ENCODE measurements at regions not wholly inside any gene's neighbourhood (a gene's known extent, or its start where the extent isn't known, plus 50 kb on each side); places are given as distances from the start of the nearest gene placed in this dataset.

- Histone ChIP-seq H3K9ac (ENCODE audit: control insufficient read depth, extremely low read depth, insufficient read depth, low read length) (no peak overlapping the region), H3K27me3 (ENCODE audit: control insufficient read depth, extremely low read depth, insufficient read depth, low read length) (no peaks in the 10 kb centered on the region), H4K20me1 (ENCODE audit: control insufficient read depth, extremely low read depth, insufficient read depth, low read length) (no peaks in the 10 kb centered on the region), H3K9me3 (ENCODE audit: control insufficient read depth, low read depth, low read length) (no peaks in the 10 kb centered on the region), H3K36me3 (ENCODE audit: control insufficient read depth in 2 of 2, extremely low read depth in 1 of 2, insufficient read depth in 2 of 2, low read length in 2 of 2) (no peaks in the 10 kb centered on the region), H3K27ac (ENCODE audit: control insufficient read depth, insufficient read depth, low read length) (no peak overlapping the region), H3K4me1 (ENCODE audit: control insufficient read depth, extremely low read depth, insufficient read depth, low read length) (no peaks in the 10 kb centered on the region), H3K4me3 (ENCODE audit: control insufficient read depth in 2 of 3, extremely low read depth in 1 of 3, insufficient read depth in 2 of 3, low read depth in 1 of 3, low read length in 3 of 3) (no peak overlapping the region), H3K79me2 (ENCODE audit: control insufficient read depth, insufficient read depth, low read length) (no peaks in the 10 kb centered on the region), H3K4me2 (ENCODE audit: control insufficient read depth, extremely low read depth, insufficient read depth, low read depth, low read length) (no peak overlapping the region), H3K9me1 (ENCODE audit: control insufficient read depth, extremely low read depth, insufficient read depth, low read length) (no peaks in the 10 kb centered on the region), H2AFZ (ENCODE audit: control insufficient read depth, low read length) (no peak overlapping the region)
- no peak for TF ChIP-seq EZH2 (IDR thresholded peaks at IDR 0.05; ENCODE audit: low read length)
- no peak for TF ChIP-seq CTCF (optimal IDR thresholded peaks at IDR 0.05 in 1 of 3, IDR thresholded peaks at IDR 0.05 in 1 of 3, conservative IDR thresholded peaks at IDR 0.05 in 1 of 3; ENCODE audit: extremely low read depth in 1 of 3, insufficient read depth in 2 of 3, low read length in 3 of 3)
- no peak for FAIRE-seq
- dilution Hi-C loops (cut with MboI; ENCODE audit: extremely low pct_ligation_motif_present, low sequenced_read_pairs): no loop called here
- no peak for DNase-seq (ENCODE audit: low read depth, low spot score)
Measured at GRCh38 chr7:131131746-131132431, 195.8 kb upstream of the MKLN1 start.

DNA sequence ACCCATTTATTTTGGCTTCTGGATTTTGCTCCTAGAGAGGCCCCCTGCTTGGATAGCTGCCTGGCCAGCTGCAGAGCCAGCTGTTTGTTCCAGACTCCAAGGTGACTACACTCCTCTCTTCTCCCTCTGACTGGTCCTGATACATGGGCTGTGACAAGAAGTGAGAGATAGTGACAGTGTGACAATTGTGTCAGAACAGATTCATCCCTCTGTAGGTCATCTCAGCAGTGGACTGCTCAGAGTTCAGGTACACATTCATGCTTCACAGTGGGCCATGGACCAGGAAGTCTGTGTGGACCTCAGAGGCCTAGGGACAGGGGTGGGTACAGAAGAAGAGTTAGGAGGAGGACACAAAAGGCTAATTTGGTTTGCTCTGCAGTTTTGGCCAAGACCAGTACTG is 188.2 kb upstream of the MKLN1 start:
- H3K4me1 ChIP-seq (ENCODE audit: control insufficient read depth, extremely low read depth, insufficient read depth, low read length): no peaks in the 10 kb centered on the region
- no peaks in the 10 kb centered on the region for H3K36me3 ChIP-seq (ENCODE audit: control insufficient read depth in 2 of 2, extremely low read depth in 1 of 2, insufficient read depth in 2 of 2, low read length in 2 of 2)
- no peaks in the 10 kb centered on the region for H3K9me3 ChIP-seq (ENCODE audit: control insufficient read depth, low read depth, low read length)
- dilution Hi-C loops (cut with MboI; ENCODE audit: extremely low pct_ligation_motif_present, low sequenced_read_pairs): no loop called here
- FAIRE-seq (no peak), DNase-seq (ENCODE audit: low read depth, low spot score) (no peak)
- TF ChIP-seq EZH2 (IDR thresholded peaks at IDR 0.05; ENCODE audit: low read length): no peak
- TF ChIP-seq CTCF (optimal IDR thresholded peaks at IDR 0.05 in 1 of 3, IDR thresholded peaks at IDR 0.05 in 1 of 3, conservative IDR thresholded peaks at IDR 0.05 in 1 of 3; ENCODE audit: extremely low read depth in 1 of 3, insufficient read depth in 2 of 3, low read length in 3 of 3): no peak
- H3K27ac ChIP-seq (ENCODE audit: control insufficient read depth, insufficient read depth, low read length): no peak overlapping the region
- no peak overlapping the region for H2AFZ ChIP-seq (ENCODE audit: control insufficient read depth, low read length)
- H3K9ac ChIP-seq (ENCODE audit: control insufficient read depth, extremely low read depth, insufficient read depth, low read length): no peak overlapping the region
- H3K27me3 ChIP-seq (ENCODE audit: control insufficient read depth, extremely low read depth, insufficient read depth, low read length): no peaks in the 10 kb centered on the region
- no peaks in the 10 kb centered on the region for H3K79me2 ChIP-seq (ENCODE audit: control insufficient read depth, insufficient read depth, low read length)
- H4K20me1 ChIP-seq (ENCODE audit: control insufficient read depth, extremely low read depth, insufficient read depth, low read length): no peaks in the 10 kb centered on the region
- H3K9me1 ChIP-seq (ENCODE audit: control insufficient read depth, extremely low read depth, insufficient read depth, low read length): no peaks in the 10 kb centered on the region
- H3K4me3 ChIP-seq (ENCODE audit: control insufficient read depth in 2 of 3, extremely low read depth in 1 of 3, insufficient read depth in 2 of 3, low read depth in 1 of 3, low read length in 3 of 3): no peak overlapping the region
- H3K4me2 ChIP-seq (ENCODE audit: control insufficient read depth, extremely low read depth, insufficient read depth, low read depth, low read length): no peak overlapping the region

Measured in keratinocyte (primary cell).